DOHH2 (cell line): ENCODE measurements at regions not wholly inside any gene's neighbourhood (a gene's known extent, or its start where the extent isn't known, plus 50 kb on each side); places are given as distances from the start of the nearest gene placed in this dataset.

Experiments used
- EZH2phosphoT487 ChIP-seq: fragments of 200-600 bp; sonication (generic); IDR thresholded peaks from 2 replicates; pipeline ENCODE4 v1.6.1; 2017; ENCODE audit warnings: borderline replicate concordance, mild to moderate bottlenecking, antibody characterized with exemption, low read length, moderate library complexity, mixed read lengths
- TF ChIP-seq, protein P1 (sequence below): fragments of 200-600 bp; sonication (generic); IDR thresholded peaks from one replicate; pipeline ENCODE4 v1.5.1; 2014; ENCODE audit warnings: antibody characterized with exemption, mild to moderate bottlenecking, low read depth, low read length; ENCODE audit not compliant: poor library complexity, severe bottlenecking

- TF ChIP-seq, protein P1, sequence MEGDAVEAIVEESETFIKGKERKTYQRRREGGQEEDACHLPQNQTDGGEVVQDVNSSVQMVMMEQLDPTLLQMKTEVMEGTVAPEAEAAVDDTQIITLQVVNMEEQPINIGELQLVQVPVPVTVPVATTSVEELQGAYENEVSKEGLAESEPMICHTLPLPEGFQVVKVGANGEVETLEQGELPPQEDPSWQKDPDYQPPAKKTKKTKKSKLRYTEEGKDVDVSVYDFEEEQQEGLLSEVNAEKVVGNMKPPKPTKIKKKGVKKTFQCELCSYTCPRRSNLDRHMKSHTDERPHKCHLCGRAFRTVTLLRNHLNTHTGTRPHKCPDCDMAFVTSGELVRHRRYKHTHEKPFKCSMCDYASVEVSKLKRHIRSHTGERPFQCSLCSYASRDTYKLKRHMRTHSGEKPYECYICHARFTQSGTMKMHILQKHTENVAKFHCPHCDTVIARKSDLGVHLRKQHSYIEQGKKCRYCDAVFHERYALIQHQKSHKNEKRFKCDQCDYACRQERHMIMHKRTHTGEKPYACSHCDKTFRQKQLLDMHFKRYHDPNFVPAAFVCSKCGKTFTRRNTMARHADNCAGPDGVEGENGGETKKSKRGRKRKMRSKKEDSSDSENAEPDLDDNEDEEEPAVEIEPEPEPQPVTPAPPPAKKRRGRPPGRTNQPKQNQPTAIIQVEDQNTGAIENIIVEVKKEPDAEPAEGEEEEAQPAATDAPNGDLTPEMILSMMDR: no peak
- no peak for TF ChIP-seq EZH2phosphoT487
Observed at GRCh38 chr1:192758492-192758891, 50.3 kb upstream of the RGS2 start.
